ENCODE measurements at regions not wholly inside any gene's neighbourhood (a gene's known extent, or its start where the extent isn't known, plus 50 kb on each side); places are given as distances from the start of the nearest gene placed in this dataset.

- DNase-seq, result no peak
Measured at GRCh38 chr2:133721118-133721517, 152.9 kb upstream of the NCKAP5 start.

DNA sequence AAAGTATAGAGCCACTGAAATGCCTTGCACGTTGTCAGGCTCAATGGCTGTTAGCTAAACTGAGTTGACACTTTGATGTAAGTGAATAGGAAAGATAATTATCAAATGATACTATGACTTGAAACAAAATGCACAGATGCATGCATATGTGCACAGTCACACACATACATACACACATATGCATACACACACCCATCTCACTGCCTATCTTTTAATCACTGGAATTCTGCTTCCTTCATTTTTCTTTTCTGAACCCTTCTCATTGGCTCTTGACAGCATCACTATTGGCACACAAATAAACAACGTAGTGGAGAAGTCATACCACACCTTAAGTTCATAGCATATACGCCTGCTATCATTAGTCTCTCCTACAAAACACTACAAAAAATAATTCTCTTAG is 154.9 kb upstream of the NCKAP5 start:
- DNase-seq, result no peak

DNA sequence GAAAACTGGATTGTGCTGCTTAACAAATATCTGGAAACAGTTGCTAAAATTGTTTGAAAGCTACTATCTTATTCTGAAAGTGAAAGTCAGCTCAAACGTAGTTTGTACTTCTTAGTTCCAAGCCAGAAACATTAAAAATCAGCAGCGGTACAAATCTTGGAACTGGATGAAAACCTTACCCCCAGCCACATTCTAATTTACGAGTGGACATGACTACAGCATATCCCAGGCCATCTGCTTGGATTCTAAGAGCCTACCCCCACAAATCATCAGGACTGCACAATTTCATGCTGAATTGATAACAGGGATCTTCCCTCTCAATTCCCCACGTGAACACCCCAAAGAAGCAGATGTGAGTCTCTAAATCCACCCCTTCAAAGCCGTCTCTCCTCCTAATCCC is 158.7 kb upstream of the NCKAP5 start:
- DNase-seq, result no peak

DNA sequence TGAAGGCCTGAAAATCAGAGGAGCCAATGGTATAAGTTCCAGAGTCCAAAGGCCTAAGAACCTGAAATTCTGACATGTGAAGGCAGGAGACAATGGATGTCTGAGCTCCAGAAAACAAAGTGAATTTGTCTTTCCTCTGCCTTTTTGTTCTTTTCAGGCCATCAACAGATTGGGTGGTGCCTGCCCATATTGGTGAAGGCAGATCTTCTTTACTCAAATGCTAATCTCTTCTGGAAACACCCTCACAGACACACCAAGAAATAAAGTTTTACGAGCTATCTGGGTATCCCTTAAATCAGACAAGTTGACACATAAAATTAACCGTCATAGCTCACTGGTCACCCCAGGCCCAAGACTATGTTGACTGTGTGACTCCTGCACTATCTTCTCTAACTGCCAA is 163.8 kb upstream of the NCKAP5 start:
- DNase-seq, result no peak

DNA sequence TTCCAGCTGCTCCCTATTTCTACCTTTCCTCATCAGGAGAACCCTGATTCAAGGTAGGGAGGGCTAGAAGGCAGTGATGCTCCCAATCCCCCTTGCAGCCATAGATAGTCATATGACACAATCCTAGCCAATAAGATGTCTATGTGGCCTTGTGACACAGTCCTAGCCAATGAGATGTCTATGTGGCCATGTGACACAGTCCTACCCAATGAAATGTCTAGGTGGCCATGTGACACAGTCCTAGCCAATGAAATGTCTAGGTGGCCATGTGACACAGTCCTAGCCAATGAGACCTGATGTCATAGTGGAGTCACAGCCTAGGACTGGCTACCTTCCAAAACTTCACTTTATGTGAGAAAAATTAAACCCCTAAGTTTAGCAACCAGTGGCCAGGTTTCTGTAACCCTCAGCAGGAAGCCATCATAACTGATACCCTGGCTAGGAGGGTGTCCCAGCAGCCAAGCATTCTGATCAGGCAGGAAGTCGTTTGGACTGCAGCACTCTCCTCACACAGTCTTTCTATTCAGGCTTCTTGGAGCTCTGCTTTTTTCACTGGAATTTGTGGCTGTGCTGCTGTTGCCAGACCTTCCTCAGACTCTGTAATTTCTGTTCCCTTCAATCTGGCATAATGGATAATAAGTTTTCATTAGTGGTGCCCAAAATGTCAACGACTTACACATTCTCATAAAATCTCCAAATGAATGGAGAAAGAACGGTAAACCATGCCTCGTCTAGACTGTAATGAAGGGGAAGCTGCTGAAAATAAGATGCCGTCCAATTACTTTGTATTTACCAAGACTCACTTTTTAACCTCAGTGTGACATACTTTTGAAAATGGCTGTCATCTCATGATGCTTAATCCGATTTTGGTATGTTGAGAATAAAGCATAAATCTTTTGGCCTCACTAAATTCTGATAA is 165.0 kb upstream of the NCKAP5 start:
- no peak for DNase-seq

- no peak for DNase-seq
Measured at GRCh38 chr2:133733901-133734255, 165.6 kb upstream of the NCKAP5 start.

DNA sequence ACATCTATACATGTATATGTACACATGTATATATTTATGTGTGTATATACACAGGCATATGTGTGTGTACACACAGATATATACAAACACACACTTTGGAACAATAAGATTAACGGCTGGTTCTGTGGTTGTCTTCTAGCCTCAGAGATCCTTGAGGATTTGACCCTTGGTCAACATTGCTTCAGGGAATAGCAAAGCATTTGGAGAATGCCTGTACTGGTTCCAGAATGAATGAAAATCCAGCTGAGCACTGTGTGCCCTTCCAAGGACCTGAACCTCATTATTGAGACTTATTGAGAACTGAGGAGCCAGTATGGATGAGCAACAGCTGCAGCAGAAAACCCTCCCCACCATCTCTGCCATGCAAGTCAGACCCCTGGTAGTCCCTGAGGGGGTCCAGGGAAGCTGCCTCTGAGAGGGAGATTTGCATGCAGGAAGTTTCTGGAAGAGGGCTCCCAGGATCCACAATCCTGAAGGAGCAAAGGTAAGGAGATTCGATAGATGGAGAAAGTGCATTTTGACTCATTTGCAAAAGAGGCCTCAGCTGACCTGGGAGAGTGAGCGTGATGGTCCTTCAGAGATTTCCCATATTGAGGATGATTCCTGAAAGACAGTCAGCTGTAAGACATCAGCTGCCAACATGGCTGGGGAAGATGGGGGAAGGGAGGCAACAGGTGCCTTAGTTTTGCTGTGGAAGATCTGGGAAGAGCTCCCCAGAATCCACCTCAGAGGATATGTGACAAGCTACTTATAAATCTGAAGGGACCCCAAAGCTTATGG is 166.6 kb upstream of the NCKAP5 start:
- DNase-seq, result no peak

DNA sequence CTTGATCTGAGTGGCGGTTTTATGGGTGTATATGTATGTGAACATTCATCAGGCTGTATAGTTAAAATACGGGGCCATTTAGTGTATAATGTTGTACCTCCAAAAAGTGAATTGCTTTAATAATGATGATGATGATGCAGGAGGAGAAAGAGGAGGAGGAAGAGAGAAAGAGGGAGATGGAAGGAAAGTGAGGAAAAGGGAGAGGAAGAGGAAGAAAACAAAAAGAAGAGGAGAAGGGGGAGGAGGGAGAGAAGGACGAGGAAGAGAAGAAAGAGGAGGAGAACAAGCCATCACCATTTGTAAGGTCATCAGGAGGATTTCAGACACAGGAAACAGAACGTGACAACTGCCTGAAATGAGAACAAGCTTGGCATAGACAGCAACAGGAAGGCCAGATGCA is 168.4 kb upstream of the NCKAP5 start:
- DNase-seq, result no peak

DNA sequence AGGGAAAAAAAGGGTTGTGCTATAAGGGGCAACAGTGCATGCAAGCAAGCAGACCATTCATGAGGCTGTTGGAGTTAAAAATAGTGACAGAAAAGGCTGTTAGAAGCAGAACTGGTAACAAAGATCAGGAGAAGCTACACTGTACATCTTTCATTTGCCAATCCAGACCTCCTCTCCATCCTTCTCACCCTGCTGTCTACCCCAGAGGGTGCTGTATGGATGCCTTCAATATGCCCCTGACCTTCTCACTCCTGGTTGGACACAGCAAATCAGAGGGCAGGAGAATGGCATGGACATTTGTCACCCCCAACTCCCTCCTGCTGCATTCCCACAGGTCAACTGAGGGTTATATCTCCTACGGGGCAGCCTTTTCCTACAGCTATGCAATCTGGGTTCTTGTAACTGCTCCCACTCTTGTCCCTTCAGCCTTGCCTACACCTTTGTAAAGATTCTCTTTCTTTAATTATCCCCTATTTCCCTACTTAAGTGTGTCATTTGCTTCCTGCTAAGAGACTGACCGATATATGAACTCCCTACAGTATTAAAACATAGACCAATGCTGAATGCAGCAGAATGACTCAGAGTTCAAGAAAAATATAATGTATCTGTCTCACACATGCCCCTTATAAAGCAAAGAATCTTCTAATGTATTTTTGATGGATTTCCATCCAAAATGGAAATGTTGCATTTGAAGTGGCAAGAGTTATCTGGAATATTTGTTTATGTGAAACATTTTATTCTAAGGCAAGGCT is 169.2 kb upstream of the NCKAP5 start:
- no peak for DNase-seq

- no peak for DNase-seq
Measured at GRCh38 chr2:133739039-133739438, 170.8 kb upstream of the NCKAP5 start.

GRCh38 chr2:133740500-133740899 is 172.2 kb upstream of the NCKAP5 start:
- no peak for DNase-seq

DNA sequence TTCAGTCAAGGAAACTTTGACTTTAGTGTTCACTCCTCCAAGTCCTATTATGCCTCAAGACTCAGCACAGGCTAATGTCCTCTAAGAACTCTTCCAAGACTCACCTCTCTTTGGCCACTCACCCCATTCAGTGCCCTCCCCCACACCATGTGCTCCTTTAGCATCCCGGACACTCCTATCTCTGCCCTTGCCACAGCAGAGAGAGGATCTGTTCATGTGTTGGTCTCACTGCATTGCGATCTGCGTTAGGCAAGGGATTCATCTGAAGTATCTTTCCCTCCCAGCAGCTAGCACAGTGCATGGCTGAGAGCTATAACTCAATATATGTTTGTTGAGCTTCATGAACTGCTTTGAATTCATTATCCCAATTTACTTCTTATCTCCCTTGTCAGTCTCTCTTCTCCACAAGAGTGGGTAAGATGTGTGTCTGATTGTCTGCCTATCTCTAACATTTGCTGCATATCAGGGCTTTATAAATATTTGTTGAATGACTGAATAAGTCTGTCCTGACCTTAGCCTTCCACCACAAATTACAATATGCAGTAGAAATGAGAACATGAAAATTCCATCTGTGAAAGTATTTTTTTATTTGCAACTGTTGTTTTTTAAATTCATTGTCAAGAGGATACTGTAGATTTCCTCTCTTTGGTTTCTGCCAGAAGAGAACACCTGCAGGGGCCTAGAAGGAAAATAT is 179.9 kb upstream of the NCKAP5 start:
- no peak for DNase-seq

- DNase-seq, result no peak
Measured at GRCh38 chr2:133753665-133754064, 185.4 kb upstream of the NCKAP5 start.

DNA sequence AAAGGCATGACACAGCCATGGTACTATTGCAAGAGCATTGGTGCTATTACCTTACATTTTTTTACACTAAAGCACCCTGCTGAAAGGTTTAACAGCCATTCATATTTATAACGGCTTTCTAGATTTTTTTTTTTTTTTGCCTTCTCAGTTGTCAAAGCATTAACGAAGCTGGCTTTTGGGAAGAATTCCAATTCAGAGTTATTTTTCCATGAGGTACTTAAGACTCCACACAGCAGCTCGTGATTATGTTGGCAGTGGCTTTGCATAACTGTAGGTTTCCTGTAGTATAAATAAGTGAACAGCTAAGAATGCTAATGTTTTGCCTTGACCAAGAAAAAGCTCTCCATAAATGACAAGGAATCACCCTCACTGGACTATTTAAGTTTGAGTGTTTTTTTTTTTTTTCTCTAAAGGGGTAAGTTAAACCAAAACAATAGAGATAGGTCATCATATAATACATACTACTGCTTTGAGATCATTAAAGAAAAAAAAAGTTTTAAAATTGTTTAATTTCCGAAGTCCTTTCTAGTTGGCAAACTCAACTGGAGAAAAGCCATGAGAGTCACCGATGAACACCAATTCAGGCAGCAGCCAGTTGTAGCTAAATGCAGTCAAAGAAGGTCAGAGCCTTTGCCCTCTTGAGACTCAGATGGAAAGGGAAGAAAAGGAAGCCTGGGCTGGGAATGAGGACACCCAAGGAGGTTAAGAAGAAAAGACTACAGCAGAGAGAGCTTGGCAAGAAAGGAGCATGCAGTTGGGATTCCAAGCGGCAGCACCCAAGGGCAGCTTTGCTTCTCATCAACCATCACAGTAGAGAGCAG is 187.4 kb upstream of the NCKAP5 start:
- no peak for DNase-seq

DNA sequence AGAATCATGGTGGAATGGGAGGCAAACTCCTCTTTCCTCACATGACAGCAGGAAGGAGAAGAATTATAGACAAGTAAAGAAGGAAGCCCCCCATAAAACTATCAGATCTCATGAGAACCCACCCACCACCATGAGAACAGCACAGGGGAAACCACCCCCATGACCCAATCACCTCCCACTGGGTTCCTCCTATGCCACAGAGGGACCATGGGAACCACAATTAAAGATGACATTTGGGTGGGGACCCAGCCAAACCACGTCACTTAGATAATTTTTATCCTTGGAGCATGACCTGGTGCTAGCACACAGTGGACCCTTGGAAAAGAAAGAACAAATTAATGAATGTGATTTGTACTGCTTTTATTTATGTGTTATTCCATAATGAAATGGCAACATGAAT is 188.6 kb upstream of the NCKAP5 start:
- no peak for DNase-seq

DNA sequence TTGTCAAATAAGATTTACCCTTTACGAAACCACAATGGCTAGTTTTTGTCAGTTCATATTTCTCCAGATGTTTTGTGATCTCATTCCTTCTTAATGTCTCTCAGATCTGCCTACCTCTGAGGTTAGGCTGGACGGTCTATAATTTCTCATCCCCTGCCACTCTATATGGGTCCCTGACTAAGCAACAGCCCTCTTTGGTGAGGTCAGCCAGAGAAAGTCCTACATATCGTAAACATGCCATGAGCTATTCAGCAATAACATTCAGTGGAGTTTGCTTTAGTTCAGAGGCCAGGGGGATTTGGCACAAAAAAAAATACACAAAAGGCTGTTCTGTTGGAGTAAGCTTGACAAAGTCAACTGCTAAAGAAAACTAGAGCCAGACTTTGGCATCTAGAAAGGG is 192.1 kb upstream of the NCKAP5 start:
- DNase-seq, result no peak

DNA sequence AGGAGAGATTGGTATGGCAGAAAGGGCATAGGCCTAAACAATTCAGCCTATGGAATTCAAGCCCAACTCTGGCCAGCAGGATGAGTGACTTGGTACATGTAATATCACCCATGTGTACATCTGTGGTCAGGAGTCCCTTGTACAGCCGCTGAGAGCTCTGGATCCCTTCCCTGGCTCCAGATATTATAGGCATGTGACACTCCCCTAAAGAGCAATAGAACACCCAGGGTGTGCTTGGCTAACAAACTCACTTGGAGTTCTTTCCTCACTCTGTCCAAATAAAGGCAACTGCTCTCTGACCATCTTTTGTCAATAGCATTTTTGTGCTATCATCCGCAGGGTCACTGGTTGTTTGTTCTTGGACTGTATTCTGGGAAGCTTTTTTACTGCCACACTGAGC is 197.4 kb upstream of the NCKAP5 start:
- DNase-seq, result no peak

- no peak for DNase-seq
Measured at GRCh38 chr2:133766164-133766832, 198.0 kb upstream of the NCKAP5 start.

DNA sequence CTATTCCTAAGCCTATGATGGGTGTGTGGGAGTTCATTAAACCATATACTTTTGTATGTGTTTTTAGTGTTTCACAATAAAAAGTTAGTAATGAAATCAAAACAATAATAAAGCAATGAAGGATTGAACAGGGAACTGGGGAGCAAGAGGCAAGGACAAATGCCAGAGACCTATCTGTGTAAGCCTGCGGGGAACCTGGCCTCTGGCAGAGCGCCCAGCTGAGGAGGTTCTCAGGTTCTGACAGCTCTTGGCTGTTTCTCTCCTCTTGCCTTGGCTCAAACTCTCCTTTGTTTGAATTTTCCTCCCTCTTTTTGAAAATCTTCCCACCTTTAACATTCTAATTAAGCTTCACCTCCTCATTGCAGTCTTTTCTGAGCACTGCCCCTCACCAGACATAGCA is 200.0 kb upstream of the NCKAP5 start:
- no peak for DNase-seq

DNA sequence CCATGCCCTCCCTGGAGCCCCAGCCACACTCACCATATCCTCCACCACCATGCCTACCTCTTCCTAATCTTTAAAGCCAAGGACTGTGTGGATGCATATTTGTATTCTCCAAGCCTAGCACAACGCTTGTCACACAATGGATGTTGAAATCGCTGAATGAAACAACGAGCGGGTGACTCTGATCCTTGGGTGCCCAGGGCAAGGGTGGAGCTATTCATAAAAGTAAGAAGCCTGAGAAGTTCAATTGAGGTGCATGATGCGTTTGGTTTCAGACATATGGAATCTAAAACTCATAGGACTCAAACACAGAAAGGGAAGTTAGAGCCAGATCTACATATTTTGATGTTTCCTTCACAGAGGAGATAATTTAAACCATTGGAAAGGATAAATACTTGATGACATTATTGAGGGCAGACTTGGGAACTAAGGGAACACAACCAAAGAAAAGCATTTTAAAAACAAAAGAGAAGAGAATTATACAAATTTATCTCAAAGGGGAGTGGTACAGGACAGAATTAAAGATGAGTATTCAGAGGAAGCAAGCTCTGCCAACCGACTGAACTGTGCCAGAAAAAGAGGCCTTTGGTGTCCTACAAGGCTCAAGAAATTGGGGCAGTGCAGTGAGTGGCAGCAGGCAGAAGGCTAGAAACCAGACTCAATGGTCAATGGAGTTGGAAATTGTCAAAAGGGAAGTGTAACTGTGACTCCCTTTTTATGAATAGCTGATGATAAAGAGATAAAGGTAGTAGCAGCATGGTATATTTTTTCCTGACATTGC is 200.6 kb upstream of the NCKAP5 start:
- no peak for DNase-seq
